GM12875 (cell line): ENCODE measurements at regions not wholly inside any gene's neighbourhood (a gene's known extent, or its start where the extent isn't known, plus 50 kb on each side); places are given as distances from the start of the nearest gene placed in this dataset.

Source experiments
- H3K4me3 ChIP-seq: one replicate; pipeline ENCODE4 v1.5.1; 2011; ENCODE audit warnings: low read depth, low read length, control low read depth
- CTCF ChIP-seq: IDR thresholded peaks from 2 replicates; pipeline ENCODE4 v1.5.1; 2011; ENCODE audit warnings: low read depth, mild to moderate bottlenecking, control low read depth, inconsistent platforms, low read length, moderate library complexity, borderline replicate concordance; ENCODE audit not compliant: insufficient read depth

- TF ChIP-seq CTCF, result no peak
- H3K4me3 ChIP-seq, result no peak overlapping the region
These were observed 130.0 kb upstream of the TMEM72 start for GRCh38 chr10:44781131-44781530.

- no peak for TF ChIP-seq CTCF
- no peak overlapping the region for H3K4me3 ChIP-seq
These were observed 124.8 kb upstream of the TMEM72 start for GRCh38 chr10:44786286-44786850.

- no peak for TF ChIP-seq CTCF
- no peak overlapping the region for H3K4me3 ChIP-seq
These were observed 123.6 kb upstream of the TMEM72 start for GRCh38 chr10:44787480-44788075.

GRCh38 chr10:44788147-44789129, 122.7 kb upstream of the TMEM72 start:
- H3K4me3 ChIP-seq, result no peak overlapping the region
- TF ChIP-seq CTCF, result no peak

GRCh38 chr10:44792119-44792775, 118.9 kb upstream of the TMEM72 start:
- TF ChIP-seq CTCF, result no peak

GRCh38 chr10:44799966-44800365, 111.2 kb upstream of the TMEM72 start:
- no peak overlapping the region for H3K4me3 ChIP-seq
- TF ChIP-seq CTCF, result no peak

More at GRCh38 chr10:44792119-44792775, 118.9 kb upstream of the TMEM72 start:
- no peak overlapping the region for H3K4me3 ChIP-seq
